Caco-2 (cell line): ENCODE measurements at regions not wholly inside any gene's neighbourhood (a gene's known extent, or its start where the extent isn't known, plus 50 kb on each side); places are given as distances from the start of the nearest gene placed in this dataset.

Source experiments
- BruUV-seq: library from RNA; stranded (reverse); fragments of 400-500 nt; replicated peaks from 2 replicates; lab custom pipeline; 2021; lab: Mats Ljungman, UMichigan
- CTCF ChIA-PET: fragments of 300-600 bp; sonication (Branson Sonifier 250); formaldehyde crosslinking; loops from one replicate; lab custom pipeline; 2022; ENCODE audit warnings: antibody characterized with exemption; lab: Charles Lee
- POLR2A ChIA-PET: fragments of 300-600 bp; sonication (Branson Sonifier 250); formaldehyde crosslinking; loops from one replicate; lab custom pipeline; 2022; ENCODE audit warnings: antibody characterized with exemption; lab: Charles Lee
- DNase-seq, 2 experiments: peaks; one replicate each; pipeline versions ENCODE4 v3.0.0 to v3.0.0-alpha.2; 2020 to 2022
- H3K27me3 ChIP-seq: replicated peaks from 2 replicates; pipeline ENCODE4 v1.6.0; 2011; ENCODE audit warnings: low read length; ENCODE audit not compliant: control insufficient read depth, insufficient read depth
- H3K36me3 ChIP-seq: 2 replicates; pipeline ENCODE4 v1.5.1; 2011; ENCODE audit warnings: low read length; ENCODE audit not compliant: control insufficient read depth, insufficient read depth
- H3K4me1 ChIP-seq: fragments of 250-450 bp; sonication (Bioruptor Pico); 2 replicates; pipeline ENCODE4 v1.5.1; 2020; ENCODE audit warnings: mild to moderate bottlenecking
- H3K4me3 ChIP-seq: 2 replicates; pipeline ENCODE4 v1.5.1; 2011; ENCODE audit warnings: low read depth, mild to moderate bottlenecking, control low read depth, low read length
- H3K9me3 ChIP-seq: fragments of 250-450 bp; sonication (Bioruptor Pico); 2 replicates; pipeline ENCODE4 v1.5.1; 2020; ENCODE audit warnings: mild to moderate bottlenecking, moderate library complexity
- H3K27ac Mint-ChIP-seq: one replicate; pipeline ENCODE4 v1.8.0; 2022; ENCODE audit warnings: mixed read lengths; ENCODE audit not compliant: unreplicated experiment
- H3K27me3 Mint-ChIP-seq: one replicate; pipeline ENCODE4 v1.8.0; 2022; ENCODE audit warnings: mixed read lengths; ENCODE audit not compliant: insufficient read depth, unreplicated experiment
- H3K36me3 Mint-ChIP-seq: one replicate; pipeline ENCODE4 v1.8.0; 2022; ENCODE audit warnings: mild to moderate bottlenecking, mixed read lengths; ENCODE audit not compliant: insufficient read depth, unreplicated experiment
- H3K4me1 Mint-ChIP-seq: one replicate; pipeline ENCODE4 v1.8.0; 2022; ENCODE audit warnings: low read depth, mixed read lengths; ENCODE audit not compliant: unreplicated experiment
- H3K4me3 Mint-ChIP-seq: one replicate; pipeline ENCODE4 v1.8.0; 2022; ENCODE audit warnings: mild to moderate bottlenecking, moderate library complexity, mixed read lengths; ENCODE audit not compliant: unreplicated experiment
- H3K9me3 Mint-ChIP-seq: one replicate; pipeline ENCODE4 v1.8.0; 2022; ENCODE audit warnings: mixed read lengths; ENCODE audit not compliant: unreplicated experiment
- intact Hi-C: fragments of 100-400 bp; cut with micrococcal nuclease; formaldehyde crosslinking; loops from one replicate; pipeline ENCODE4 v1.10.0; 2022; ENCODE audit not compliant: unreplicated experiment
- TF ChIP-seq, protein P1 (sequence below), 2 experiments: fragments of 200-600 bp in 1 of 2; IDR thresholded peaks; 1 replicate in 1 of 2; 2 replicates in 1 of 2; pipeline versions ENCODE4 v1.5.1 to v1.8.0; 2011 to 2022; ENCODE audit warnings: antibody characterized with exemption in 1 of 2, control low read depth in 1 of 2, inconsistent platforms in 1 of 2, low read depth in 1 of 2, low read length in 1 of 2, mild to moderate bottlenecking in 1 of 2, moderate library complexity in 1 of 2; ENCODE audit not compliant: insufficient read depth in 1 of 2, severe bottlenecking in 1 of 2, unreplicated experiment in 1 of 2

- ChIA-PET CTCF (interaction anchor here (0.7 to 1.0 kb wide), 3 partner anchors 126 to 504 kb away, joined by 3 read pairs; no protein-coding TSS in a partner anchor), POLR2A (no interaction called here)
- H3K27me3 Mint-ChIP-seq: no peaks in the 10 kb centered on the region
- Histone ChIP-seq H3K9me3 (no peaks in the 10 kb centered on the region), H3K4me1 (peaks cover 13% of the 10 kb centered on the region), H3K36me3 (no peaks in the 10 kb centered on the region), H3K27me3 (no peaks in the 10 kb centered on the region), H3K4me3 (no peak overlapping the region)
- H3K9me3 Mint-ChIP-seq: no peaks in the 10 kb centered on the region
- H3K4me3 Mint-ChIP-seq: no peak overlapping the region
- no TSS peak for BruUV-seq
- no peaks in the 10 kb centered on the region for H3K36me3 Mint-ChIP-seq
- no peaks in the 10 kb centered on the region for H3K4me1 Mint-ChIP-seq
- H3K27ac Mint-ChIP-seq: no peak overlapping the region
- TF ChIP-seq, protein P1, sequence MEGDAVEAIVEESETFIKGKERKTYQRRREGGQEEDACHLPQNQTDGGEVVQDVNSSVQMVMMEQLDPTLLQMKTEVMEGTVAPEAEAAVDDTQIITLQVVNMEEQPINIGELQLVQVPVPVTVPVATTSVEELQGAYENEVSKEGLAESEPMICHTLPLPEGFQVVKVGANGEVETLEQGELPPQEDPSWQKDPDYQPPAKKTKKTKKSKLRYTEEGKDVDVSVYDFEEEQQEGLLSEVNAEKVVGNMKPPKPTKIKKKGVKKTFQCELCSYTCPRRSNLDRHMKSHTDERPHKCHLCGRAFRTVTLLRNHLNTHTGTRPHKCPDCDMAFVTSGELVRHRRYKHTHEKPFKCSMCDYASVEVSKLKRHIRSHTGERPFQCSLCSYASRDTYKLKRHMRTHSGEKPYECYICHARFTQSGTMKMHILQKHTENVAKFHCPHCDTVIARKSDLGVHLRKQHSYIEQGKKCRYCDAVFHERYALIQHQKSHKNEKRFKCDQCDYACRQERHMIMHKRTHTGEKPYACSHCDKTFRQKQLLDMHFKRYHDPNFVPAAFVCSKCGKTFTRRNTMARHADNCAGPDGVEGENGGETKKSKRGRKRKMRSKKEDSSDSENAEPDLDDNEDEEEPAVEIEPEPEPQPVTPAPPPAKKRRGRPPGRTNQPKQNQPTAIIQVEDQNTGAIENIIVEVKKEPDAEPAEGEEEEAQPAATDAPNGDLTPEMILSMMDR (IDR thresholded peaks at IDR 0.05; ENCODE audit: insufficient read depth in 1 of 2, low read depth in 1 of 2, low read length in 1 of 2, severe bottlenecking in 1 of 2, unreplicated experiment in 1 of 2): peak; percentile 52 to 63
- peak in 1 of 2 experiments; percentile 57 for DNase-seq
- intact Hi-C loops: loop anchor here (1.0 to 2.0 kb wide), 4 partner anchors 20 to 701 kb away; no protein-coding TSS in a partner anchor
Observed at GRCh38 chr6:71383901-71384489, 95.4 kb downstream of the OGFRL1 start.

DNA sequence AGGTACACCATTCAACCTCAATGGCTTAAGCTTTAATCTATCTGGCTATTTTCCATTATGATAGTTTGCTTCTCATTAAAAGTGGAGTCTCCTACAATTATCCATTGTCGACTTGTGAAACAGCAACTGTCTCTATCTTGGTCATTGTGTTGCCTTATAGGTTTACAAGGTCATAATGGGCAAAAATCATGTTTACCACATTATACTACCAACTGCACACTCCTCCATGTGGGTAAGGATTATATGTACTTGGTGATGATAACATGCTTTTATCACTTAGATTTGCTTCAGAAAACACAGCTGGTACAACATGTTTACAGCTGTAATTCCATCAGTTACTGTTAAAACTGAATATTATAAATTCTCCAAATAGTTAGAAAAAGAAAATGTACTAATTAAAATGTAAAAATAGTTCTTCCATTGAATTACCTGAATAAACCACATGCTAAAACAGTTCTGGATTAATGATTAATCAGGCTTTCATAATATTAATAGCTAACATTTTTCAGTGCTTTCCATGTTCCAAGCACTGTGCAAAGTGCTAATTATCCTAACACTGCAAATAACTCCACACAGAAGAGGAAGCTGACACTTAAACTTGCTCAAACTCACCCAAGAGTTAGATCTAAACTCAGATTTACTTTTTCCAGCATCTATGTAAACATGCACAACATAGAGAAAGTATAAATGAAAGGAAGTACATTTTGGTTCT lies 96.7 kb downstream of the OGFRL1 start:
- Mint-ChIP-seq H3K27ac (no peak overlapping the region), H3K36me3 (no peaks in the 10 kb centered on the region), H3K9me3 (no peaks in the 10 kb centered on the region), H3K27me3 (no peaks in the 10 kb centered on the region), H3K4me1 (no peaks in the 10 kb centered on the region), H3K4me3 (no peak overlapping the region)
- H3K4me1 ChIP-seq: peaks cover 13% of the 10 kb centered on the region
- no TSS peak for BruUV-seq
- H3K27me3 ChIP-seq: no peaks in the 10 kb centered on the region
- no peak for DNase-seq
- ChIA-PET CTCF (interaction anchor here (0.6 to 1.2 kb wide), 4 partner anchors 19 to 125 kb away, joined by 3 to 8 read pairs (median 4); no protein-coding TSS in a partner anchor), POLR2A (no interaction called here)
- no peak overlapping the region for H3K4me3 ChIP-seq
- TF ChIP-seq, protein P1 (IDR thresholded peaks at IDR 0.05; ENCODE audit: insufficient read depth in 1 of 2, low read depth in 1 of 2, low read length in 1 of 2, severe bottlenecking in 1 of 2, unreplicated experiment in 1 of 2): no peak
- intact Hi-C loops: loop anchor here (2.0 kb wide), 1 partner anchor 700 kb away; no protein-coding TSS in a partner anchor
- no peaks in the 10 kb centered on the region for H3K9me3 ChIP-seq
- H3K36me3 ChIP-seq: no peaks in the 10 kb centered on the region

DNA sequence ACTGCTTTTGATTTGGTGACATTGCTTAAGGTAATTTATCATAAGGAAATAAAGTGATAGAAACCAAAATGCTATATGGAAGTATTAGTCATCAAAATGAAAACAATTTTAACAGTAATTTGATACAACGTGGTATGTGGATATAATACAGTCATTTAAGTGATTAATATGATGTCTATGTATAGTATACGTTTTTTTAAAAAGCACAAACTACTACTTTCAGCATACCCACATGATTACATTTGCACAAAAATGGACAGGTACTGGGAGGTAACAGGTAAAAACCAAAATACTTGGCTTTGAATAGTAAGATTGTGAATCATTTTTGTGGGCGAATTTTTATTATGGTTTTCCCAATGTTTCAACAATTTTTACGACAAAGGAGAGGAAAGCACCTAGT lies 97.6 kb downstream of the OGFRL1 start:
- POLR2A ChIA-PET: no interaction called here
- Mint-ChIP-seq H3K36me3 (no peaks in the 10 kb centered on the region), H3K4me1 (no peaks in the 10 kb centered on the region), H3K9me3 (peaks cover 2% of the 10 kb centered on the region), H3K27ac (no peak overlapping the region), H3K4me3 (no peak overlapping the region), H3K27me3 (no peaks in the 10 kb centered on the region)
- TF ChIP-seq, protein P1 (IDR thresholded peaks at IDR 0.05; ENCODE audit: insufficient read depth in 1 of 2, low read depth in 1 of 2, low read length in 1 of 2, severe bottlenecking in 1 of 2, unreplicated experiment in 1 of 2): no peak
- no TSS peak for BruUV-seq
- no peak for DNase-seq
- Histone ChIP-seq H3K4me3 (no peak overlapping the region), H3K36me3 (no peaks in the 10 kb centered on the region), H3K9me3 (no peaks in the 10 kb centered on the region), H3K27me3 (no peaks in the 10 kb centered on the region), H3K4me1 (peaks cover 13% of the 10 kb centered on the region)
- CTCF ChIA-PET: interaction anchor here (1.2 kb wide), 1 partner anchor 96 kb away, joined by 3 read pairs; no protein-coding TSS in a partner anchor
- intact Hi-C loops: no loop called here
